WTC11 (cell line): ENCODE measurements at regions not wholly inside any gene's neighbourhood (a gene's known extent, or its start where the extent isn't known, plus 50 kb on each side); places are given as distances from the start of the nearest gene placed in this dataset.

ENCODE experiments used
- ATAC-seq: fragments of 200-7000 bp; cut with Tn5 transposase; 2 replicates; pipeline ENCODE4 v1.10.0; 2021; ENCODE audit warnings: mild to moderate bottlenecking, moderate library complexity
- CTCF ChIA-PET: fragments of 300-600 bp; sonication (Branson Sonifier 250); formaldehyde crosslinking; loops from one replicate; lab custom pipeline; 2021; ENCODE audit warnings: antibody characterized with exemption; lab: Charles Lee
- POLR2A ChIA-PET: fragments of 350-600 bp; sonication (Branson Sonifier 250); formaldehyde crosslinking; loops from one replicate; lab custom pipeline; 2021; ENCODE audit warnings: antibody characterized with exemption; lab: Charles Lee
- DNase-seq: peaks from one replicate; pipeline ENCODE4 v3.0.0; 2021; ENCODE audit warnings: low spot score
- H3K27ac Mint-ChIP-seq: 2 replicates; pipeline ENCODE4 v1.8.0; 2021; ENCODE audit warnings: mixed read lengths
- H3K27me3 Mint-ChIP-seq: 2 replicates; pipeline ENCODE4 v1.8.0; 2021; ENCODE audit warnings: low read depth, mild to moderate bottlenecking, moderate library complexity, mixed read lengths
- H3K36me3 Mint-ChIP-seq: 2 replicates; pipeline ENCODE4 v1.8.0; 2021; ENCODE audit warnings: mixed read lengths
- H3K4me1 Mint-ChIP-seq: 2 replicates; pipeline ENCODE4 v1.8.0; 2022; ENCODE audit warnings: mixed read lengths
- H3K4me3 Mint-ChIP-seq: 2 replicates; pipeline ENCODE4 v1.8.0; 2021; ENCODE audit warnings: mild to moderate bottlenecking, moderate library complexity, mixed read lengths
- H3K9me3 Mint-ChIP-seq: 2 replicates; pipeline ENCODE4 v1.8.0; 2021; ENCODE audit warnings: mixed read lengths
- ATF1 ChIP-seq: sonication (generic); formaldehyde crosslinking; IDR thresholded peaks from 2 replicates; pipeline ENCODE4 v1.8.1; 2023; ENCODE audit warnings: mild to moderate bottlenecking, moderate library complexity, missing genetic modification reagents
- JAZF1 ChIP-seq: fragments of 250-450 bp; sonication (Bioruptor Pico); IDR thresholded peaks from 2 replicates; pipeline ENCODE4 v1.9.0; 2021; ENCODE audit warnings: moderate library complexity, mild to moderate bottlenecking, inconsistent platforms
- PRRX2 ChIP-seq: fragments of 250-450 bp; sonication (Bioruptor Pico); IDR thresholded peaks from 2 replicates; pipeline ENCODE4 v1.8.0; 2021; ENCODE audit warnings: mild to moderate bottlenecking
- RELA ChIP-seq: sonication (generic); formaldehyde crosslinking; IDR thresholded peaks from 2 replicates; pipeline ENCODE4 v1.8.1; 2022; ENCODE audit warnings: missing genetic modification reagents, mild to moderate bottlenecking, borderline replicate concordance
- TP53 ChIP-seq: sonication (generic); formaldehyde crosslinking; IDR thresholded peaks from 2 replicates; pipeline ENCODE4 v1.8.1; 2023; ENCODE audit warnings: mild to moderate bottlenecking, missing genetic modification reagents
- ZBTB21 ChIP-seq: sonication (generic); formaldehyde crosslinking; IDR thresholded peaks from 2 replicates; pipeline ENCODE4 v1.8.1; 2023; ENCODE audit warnings: mild to moderate bottlenecking, missing genetic modification reagents, borderline replicate concordance
- ZNF138 ChIP-seq: sonication (generic); formaldehyde crosslinking; conservative IDR thresholded peaks from 2 replicates; pipeline ENCODE4 v1.8.1; 2022; ENCODE audit warnings: mild to moderate bottlenecking, moderate library complexity, missing genetic modification reagents
- ZNF263 ChIP-seq: sonication (generic); formaldehyde crosslinking; IDR thresholded peaks from 2 replicates; pipeline ENCODE4 v1.8.1; 2022; ENCODE audit warnings: low read depth, mild to moderate bottlenecking, moderate library complexity, missing genetic modification reagents
- TF ChIP-seq, protein P1 (sequence below): sonication (generic); formaldehyde crosslinking; IDR thresholded peaks from 2 replicates; pipeline ENCODE4 v1.8.1; 2022; ENCODE audit warnings: low read depth, mild to moderate bottlenecking, moderate library complexity, missing genetic modification reagents, borderline replicate concordance
- TF ChIP-seq, protein P2 (sequence below): sonication (generic); formaldehyde crosslinking; conservative IDR thresholded peaks from 2 replicates; pipeline ENCODE4 v1.8.1; 2022; ENCODE audit warnings: mild to moderate bottlenecking, missing genetic modification reagents
- TF ChIP-seq, protein P3 (sequence below): sonication (generic); formaldehyde crosslinking; IDR thresholded peaks from 2 replicates; pipeline ENCODE4 v1.8.0; 2023; ENCODE audit warnings: missing genetic modification reagents, mild to moderate bottlenecking, borderline replicate concordance
- TF ChIP-seq, protein P4 (sequence below): fragments of 250-450 bp; sonication (Bioruptor Pico); IDR thresholded peaks from 2 replicates; pipeline ENCODE4 v1.9.0; 2021; ENCODE audit warnings: mild to moderate bottlenecking
- TF ChIP-seq, protein P5 (sequence below): sonication (generic); formaldehyde crosslinking; IDR thresholded peaks from 2 replicates; pipeline ENCODE4 v1.8.1; 2023; ENCODE audit warnings: mild to moderate bottlenecking, missing genetic modification reagents, moderate library complexity
- TF ChIP-seq, protein P6 (sequence below): sonication (generic); formaldehyde crosslinking; IDR thresholded peaks from 2 replicates; pipeline ENCODE4 v1.8.0; 2023; ENCODE audit warnings: mild to moderate bottlenecking, missing genetic modification reagents
- TF ChIP-seq, protein P7 (sequence below): sonication (generic); formaldehyde crosslinking; IDR thresholded peaks from 2 replicates; pipeline ENCODE4 v1.8.0; 2022; ENCODE audit warnings: mild to moderate bottlenecking, missing genetic modification reagents

DNA sequence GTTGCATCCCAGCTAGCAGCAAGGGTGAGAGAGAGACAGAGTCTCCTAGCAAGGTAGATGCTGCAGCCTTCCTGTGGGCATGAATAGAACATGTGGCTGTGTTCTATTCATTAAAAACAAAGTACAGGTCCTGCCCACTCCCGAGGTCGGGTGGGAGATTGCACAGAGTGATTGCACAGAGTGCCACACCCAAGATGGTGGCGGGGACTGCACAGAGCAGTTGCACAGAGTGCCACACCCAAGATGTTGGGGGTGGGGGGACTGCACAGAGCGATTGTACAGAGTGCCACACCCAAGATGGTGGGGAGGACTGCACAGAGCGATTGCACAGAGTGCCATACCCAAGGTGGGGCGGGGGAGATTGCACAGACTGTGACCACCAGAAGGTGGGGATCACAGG is 410.8 kb upstream of the EEF2KMT start (continued):
- TF ChIP-seq, protein P1, sequence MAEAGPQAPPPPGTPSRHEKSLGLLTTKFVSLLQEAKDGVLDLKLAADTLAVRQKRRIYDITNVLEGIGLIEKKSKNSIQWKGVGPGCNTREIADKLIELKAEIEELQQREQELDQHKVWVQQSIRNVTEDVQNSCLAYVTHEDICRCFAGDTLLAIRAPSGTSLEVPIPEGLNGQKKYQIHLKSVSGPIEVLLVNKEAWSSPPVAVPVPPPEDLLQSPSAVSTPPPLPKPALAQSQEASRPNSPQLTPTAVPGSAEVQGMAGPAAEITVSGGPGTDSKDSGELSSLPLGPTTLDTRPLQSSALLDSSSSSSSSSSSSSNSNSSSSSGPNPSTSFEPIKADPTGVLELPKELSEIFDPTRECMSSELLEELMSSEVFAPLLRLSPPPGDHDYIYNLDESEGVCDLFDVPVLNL, result no peak
- TF ChIP-seq ZBTB21, result no peak
- TF ChIP-seq, all 79 proteins: peak for 0

DNA sequence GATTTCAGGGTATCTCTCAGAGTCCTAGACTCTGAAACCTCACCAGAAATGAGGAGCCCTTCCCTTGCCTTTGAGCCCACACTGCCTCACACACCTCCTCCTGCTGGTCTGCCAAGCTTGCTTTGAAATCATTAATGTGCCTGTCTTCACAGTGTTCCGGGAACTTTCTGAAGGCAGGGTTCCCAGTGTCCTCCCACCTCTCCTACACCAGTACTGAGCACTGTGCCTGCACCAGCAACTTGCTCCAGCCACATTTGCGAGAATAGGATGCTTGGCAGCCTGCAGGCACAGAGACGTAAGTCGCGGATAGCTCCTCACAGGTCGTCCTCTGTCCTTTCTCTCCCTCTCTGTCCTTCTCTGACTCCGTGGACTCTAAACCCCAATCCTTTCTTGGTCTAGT is 408.4 kb upstream of the EEF2KMT start:
- Mint-ChIP-seq H3K27ac (no peak overlapping the region), H3K9me3 (peaks cover 78% of the 10 kb centered on the region), H3K4me1 (no peaks in the 10 kb centered on the region), H3K36me3 (peaks cover 48% of the 10 kb centered on the region), H3K27me3 (peaks cover 7% of the 10 kb centered on the region), H3K4me3 (no peak overlapping the region)
- POLR2A ChIA-PET, result no interaction called here
- ATAC-seq (no peak), DNase-seq (no peak)
- TF ChIP-seq ZNF263 (CRISPR knock-in tag), result no peak
- TF ChIP-seq JAZF1 (CRISPR knock-in tag), result no peak
- no peak for TF ChIP-seq RELA
- TF ChIP-seq, protein P2, sequence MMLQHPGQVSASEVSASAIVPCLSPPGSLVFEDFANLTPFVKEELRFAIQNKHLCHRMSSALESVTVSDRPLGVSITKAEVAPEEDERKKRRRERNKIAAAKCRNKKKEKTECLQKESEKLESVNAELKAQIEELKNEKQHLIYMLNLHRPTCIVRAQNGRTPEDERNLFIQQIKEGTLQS (CRISPR knock-in tag), result no peak
- no peak for TF ChIP-seq TP53 (CRISPR knock-in tag)
- TF ChIP-seq, protein P3, sequence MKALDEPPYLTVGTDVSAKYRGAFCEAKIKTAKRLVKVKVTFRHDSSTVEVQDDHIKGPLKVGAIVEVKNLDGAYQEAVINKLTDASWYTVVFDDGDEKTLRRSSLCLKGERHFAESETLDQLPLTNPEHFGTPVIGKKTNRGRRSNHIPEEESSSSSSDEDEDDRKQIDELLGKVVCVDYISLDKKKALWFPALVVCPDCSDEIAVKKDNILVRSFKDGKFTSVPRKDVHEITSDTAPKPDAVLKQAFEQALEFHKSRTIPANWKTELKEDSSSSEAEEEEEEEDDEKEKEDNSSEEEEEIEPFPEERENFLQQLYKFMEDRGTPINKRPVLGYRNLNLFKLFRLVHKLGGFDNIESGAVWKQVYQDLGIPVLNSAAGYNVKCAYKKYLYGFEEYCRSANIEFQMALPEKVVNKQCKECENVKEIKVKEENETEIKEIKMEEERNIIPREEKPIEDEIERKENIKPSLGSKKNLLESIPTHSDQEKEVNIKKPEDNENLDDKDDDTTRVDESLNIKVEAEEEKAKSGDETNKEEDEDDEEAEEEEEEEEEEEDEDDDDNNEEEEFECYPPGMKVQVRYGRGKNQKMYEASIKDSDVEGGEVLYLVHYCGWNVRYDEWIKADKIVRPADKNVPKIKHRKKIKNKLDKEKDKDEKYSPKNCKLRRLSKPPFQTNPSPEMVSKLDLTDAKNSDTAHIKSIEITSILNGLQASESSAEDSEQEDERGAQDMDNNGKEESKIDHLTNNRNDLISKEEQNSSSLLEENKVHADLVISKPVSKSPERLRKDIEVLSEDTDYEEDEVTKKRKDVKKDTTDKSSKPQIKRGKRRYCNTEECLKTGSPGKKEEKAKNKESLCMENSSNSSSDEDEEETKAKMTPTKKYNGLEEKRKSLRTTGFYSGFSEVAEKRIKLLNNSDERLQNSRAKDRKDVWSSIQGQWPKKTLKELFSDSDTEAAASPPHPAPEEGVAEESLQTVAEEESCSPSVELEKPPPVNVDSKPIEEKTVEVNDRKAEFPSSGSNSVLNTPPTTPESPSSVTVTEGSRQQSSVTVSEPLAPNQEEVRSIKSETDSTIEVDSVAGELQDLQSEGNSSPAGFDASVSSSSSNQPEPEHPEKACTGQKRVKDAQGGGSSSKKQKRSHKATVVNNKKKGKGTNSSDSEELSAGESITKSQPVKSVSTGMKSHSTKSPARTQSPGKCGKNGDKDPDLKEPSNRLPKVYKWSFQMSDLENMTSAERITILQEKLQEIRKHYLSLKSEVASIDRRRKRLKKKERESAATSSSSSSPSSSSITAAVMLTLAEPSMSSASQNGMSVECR (CRISPR knock-in tag), result no peak
- no peak for TF ChIP-seq PRRX2 (CRISPR knock-in tag)
- TF ChIP-seq, protein P4, sequence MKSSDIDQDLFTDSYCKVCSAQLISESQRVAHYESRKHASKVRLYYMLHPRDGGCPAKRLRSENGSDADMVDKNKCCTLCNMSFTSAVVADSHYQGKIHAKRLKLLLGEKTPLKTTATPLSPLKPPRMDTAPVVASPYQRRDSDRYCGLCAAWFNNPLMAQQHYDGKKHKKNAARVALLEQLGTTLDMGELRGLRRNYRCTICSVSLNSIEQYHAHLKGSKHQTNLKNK, result no peak
- TF ChIP-seq ATF1 (CRISPR knock-in tag), result no peak
- TF ChIP-seq, protein P5, sequence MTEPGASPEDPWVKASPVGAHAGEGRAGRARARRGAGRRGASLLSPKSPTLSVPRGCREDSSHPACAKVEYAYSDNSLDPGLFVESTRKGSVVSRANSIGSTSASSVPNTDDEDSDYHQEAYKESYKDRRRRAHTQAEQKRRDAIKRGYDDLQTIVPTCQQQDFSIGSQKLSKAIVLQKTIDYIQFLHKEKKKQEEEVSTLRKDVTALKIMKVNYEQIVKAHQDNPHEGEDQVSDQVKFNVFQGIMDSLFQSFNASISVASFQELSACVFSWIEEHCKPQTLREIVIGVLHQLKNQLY, result no peak
- TF ChIP-seq, protein P6, sequence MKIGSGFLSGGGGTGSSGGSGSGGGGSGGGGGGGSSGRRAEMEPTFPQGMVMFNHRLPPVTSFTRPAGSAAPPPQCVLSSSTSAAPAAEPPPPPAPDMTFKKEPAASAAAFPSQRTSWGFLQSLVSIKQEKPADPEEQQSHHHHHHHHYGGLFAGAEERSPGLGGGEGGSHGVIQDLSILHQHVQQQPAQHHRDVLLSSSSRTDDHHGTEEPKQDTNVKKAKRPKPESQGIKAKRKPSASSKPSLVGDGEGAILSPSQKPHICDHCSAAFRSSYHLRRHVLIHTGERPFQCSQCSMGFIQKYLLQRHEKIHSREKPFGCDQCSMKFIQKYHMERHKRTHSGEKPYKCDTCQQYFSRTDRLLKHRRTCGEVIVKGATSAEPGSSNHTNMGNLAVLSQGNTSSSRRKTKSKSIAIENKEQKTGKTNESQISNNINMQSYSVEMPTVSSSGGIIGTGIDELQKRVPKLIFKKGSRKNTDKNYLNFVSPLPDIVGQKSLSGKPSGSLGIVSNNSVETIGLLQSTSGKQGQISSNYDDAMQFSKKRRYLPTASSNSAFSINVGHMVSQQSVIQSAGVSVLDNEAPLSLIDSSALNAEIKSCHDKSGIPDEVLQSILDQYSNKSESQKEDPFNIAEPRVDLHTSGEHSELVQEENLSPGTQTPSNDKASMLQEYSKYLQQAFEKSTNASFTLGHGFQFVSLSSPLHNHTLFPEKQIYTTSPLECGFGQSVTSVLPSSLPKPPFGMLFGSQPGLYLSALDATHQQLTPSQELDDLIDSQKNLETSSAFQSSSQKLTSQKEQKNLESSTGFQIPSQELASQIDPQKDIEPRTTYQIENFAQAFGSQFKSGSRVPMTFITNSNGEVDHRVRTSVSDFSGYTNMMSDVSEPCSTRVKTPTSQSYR (CRISPR knock-in tag), result no peak
- TF ChIP-seq, protein P7, sequence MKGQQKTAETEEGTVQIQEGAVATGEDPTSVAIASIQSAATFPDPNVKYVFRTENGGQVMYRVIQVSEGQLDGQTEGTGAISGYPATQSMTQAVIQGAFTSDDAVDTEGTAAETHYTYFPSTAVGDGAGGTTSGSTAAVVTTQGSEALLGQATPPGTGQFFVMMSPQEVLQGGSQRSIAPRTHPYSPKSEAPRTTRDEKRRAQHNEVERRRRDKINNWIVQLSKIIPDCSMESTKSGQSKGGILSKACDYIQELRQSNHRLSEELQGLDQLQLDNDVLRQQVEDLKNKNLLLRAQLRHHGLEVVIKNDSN (CRISPR knock-in tag), result no peak
- no peak for TF ChIP-seq ZNF138 (CRISPR knock-in tag)
- CTCF ChIA-PET, result interaction anchor here (1.4 to 1.5 kb wide), 2 partner anchors 16 to 110 kb away, joined by 4 read pairs; no protein-coding TSS in a partner anchor
